Caki2 (cell line): ENCODE measurements at regions not wholly inside any gene's neighbourhood (a gene's known extent, or its start where the extent isn't known, plus 50 kb on each side); places are given as distances from the start of the nearest gene placed in this dataset.
"Not testable (repeated sequence)": the region's sequence is repeated elsewhere in the genome, so short reads cannot be mapped to it uniquely, and the experiment has no call there.

Source experiments
- DNase-seq: peaks from one replicate; pipeline ENCODE4 v3.0.0-alpha.2; 2015; ENCODE audit warnings: low read depth
- in situ Hi-C: cut with HindIII; loops from 2 replicates; pipeline ENCODE4 v1.10.0; 2016; ENCODE audit warnings: low sequenced_read_pairs, low pct_unique_long_range_greater_than_20kb, mixed read lengths

GRCh38 chr1:5770981-5771765 is 221.1 kb downstream of the NPHP4 start:
- DNase-seq = no peak
- in situ Hi-C loops = no loop called here

- no peak for DNase-seq
- in situ Hi-C loops = no loop called here
Measured at GRCh38 chr1:5769760-5770159, 222.5 kb downstream of the NPHP4 start.

GRCh38 chr1:5769146-5769545 is 223.1 kb downstream of the NPHP4 start:
- in situ Hi-C loops = no loop called here
- DNase-seq = no peak

- in situ Hi-C loops = no loop called here
- DNase-seq = no peak
Measured at GRCh38 chr1:5768014-5768413, 224.2 kb downstream of the NPHP4 start.

GRCh38 chr1:5766996-5767395 is 225.2 kb downstream of the NPHP4 start:
- DNase-seq, in situ Hi-C loops: not testable (repeated sequence)

GRCh38 chr1:5765997-5766913 is 226.0 kb downstream of the NPHP4 start:
- DNase-seq = no peak
- in situ Hi-C loops = no loop called here

GRCh38 chr1:5765483-5765882 is 226.7 kb downstream of the NPHP4 start:
- in situ Hi-C loops = no loop called here
- DNase-seq = no peak

- in situ Hi-C loops = no loop called here
- DNase-seq = no peak
Measured at GRCh38 chr1:5764959-5765358, 227.3 kb downstream of the NPHP4 start.

GRCh38 chr1:5764464-5764863 is 227.8 kb downstream of the NPHP4 start:
- in situ Hi-C loops = no loop called here
- DNase-seq = no peak

- in situ Hi-C loops = no loop called here
Measured at GRCh38 chr1:5763696-5764370, 228.4 kb downstream of the NPHP4 start.

GRCh38 chr1:5758859-5759578 is 233.2 kb downstream of the NPHP4 start:
- DNase-seq = no peak
- in situ Hi-C loops = no loop called here

More at GRCh38 chr1:5763696-5764370, 228.4 kb downstream of the NPHP4 start:
- no peak for DNase-seq

GRCh38 chr1:5758000-5758858 is 234.0 kb downstream of the NPHP4 start:
- DNase-seq = no peak
- in situ Hi-C loops = no loop called here

- in situ Hi-C loops = no loop called here
- no peak for DNase-seq
Measured at GRCh38 chr1:5757187-5757805, 234.9 kb downstream of the NPHP4 start.

- DNase-seq = no peak
- in situ Hi-C loops = no loop called here
Measured at GRCh38 chr1:5756434-5757186, 235.6 kb downstream of the NPHP4 start.

- in situ Hi-C loops = no loop called here
- DNase-seq = no peak
Measured at GRCh38 chr1:5755552-5756125, 236.6 kb downstream of the NPHP4 start.
